Neural cell (in vitro differentiated cells): ENCODE measurements at regions not wholly inside any gene's neighbourhood (a gene's known extent, or its start where the extent isn't known, plus 50 kb on each side); places are given as distances from the start of the nearest gene placed in this dataset.

ENCODE experiments used
- H2AFZ ChIP-seq: fragments of 200-600, 300-800 bp; sonication (generic), shearing (Covaris generic); 2 replicates; pipeline ENCODE4 v1.6.0; 2014; ENCODE audit warnings: low read depth, mild to moderate bottlenecking, antibody characterized with exemption, low read length, moderate library complexity
- H3F3A ChIP-seq: fragments of 200-600 bp; shearing (Covaris generic); 2 replicates; pipeline ENCODE4 v1.6.1; 2016; ENCODE audit warnings: mild to moderate bottlenecking, moderate library complexity, mixed read lengths, antibody characterized with exemption, low read length; ENCODE audit not compliant: insufficient read depth, poor library complexity, severe bottlenecking
- H3K27ac ChIP-seq: fragments of 200-600, 300-800 bp; sonication (generic), shearing (Covaris generic); 2 replicates; pipeline ENCODE4 v1.5.1; 2014; ENCODE audit warnings: mild to moderate bottlenecking, low read length, moderate library complexity
- H3K27me3 ChIP-seq: fragments of 300-800, 200-600 bp; sonication (generic), shearing (Covaris generic); 2 replicates; pipeline ENCODE4 v1.6.0; 2014; ENCODE audit warnings: mild to moderate bottlenecking, low read depth, low read length, moderate library complexity; ENCODE audit not compliant: insufficient read depth
- H3K36me3 ChIP-seq: fragments of 300-800, 200-600 bp; sonication (generic), shearing (Covaris generic); 2 replicates; pipeline ENCODE4 v1.5.1; 2014; ENCODE audit warnings: mild to moderate bottlenecking, antibody characterized with exemption, low read length, moderate library complexity; ENCODE audit not compliant: insufficient read depth
- H3K4me2 ChIP-seq: fragments of 300-800, 200-600 bp; sonication (generic), shearing (Covaris generic); 2 replicates; pipeline ENCODE4 v1.6.0; 2014; ENCODE audit warnings: mild to moderate bottlenecking, low read length
- H3K4me3 ChIP-seq: fragments of 300-800, 200-600 bp; sonication (generic), shearing (Covaris generic); 2 replicates; pipeline ENCODE4 v1.5.1; 2014; ENCODE audit warnings: mild to moderate bottlenecking, low read length, moderate library complexity
- H3K79me2 ChIP-seq: fragments of 200-600 bp; shearing (Covaris generic); replicated peaks from 2 replicates; pipeline ENCODE4 v1.6.0; 2014; ENCODE audit warnings: mild to moderate bottlenecking, low read length, moderate library complexity; ENCODE audit not compliant: insufficient read depth
- H3K9ac ChIP-seq: fragments of 300-800, 200-600 bp; sonication (generic), shearing (Covaris generic); 2 replicates; pipeline ENCODE4 v1.6.1; 2016; ENCODE audit warnings: mild to moderate bottlenecking, low read length, mixed read lengths
- H3K9me2 ChIP-seq: fragments of 200-600 bp; shearing (Covaris generic); 2 replicates; pipeline ENCODE4 v1.6.1; 2016; ENCODE audit warnings: mild to moderate bottlenecking, low read length, mixed read lengths; ENCODE audit not compliant: insufficient read depth
- H3K9me3 ChIP-seq: fragments of 200-600, 300-800 bp; sonication (generic), shearing (Covaris generic); 2 replicates; pipeline ENCODE4 v1.6.1; 2016; ENCODE audit warnings: mild to moderate bottlenecking, mixed run types, low read length, moderate library complexity, mixed read lengths
- H4K20me1 ChIP-seq: fragments of 200-600 bp; shearing (Covaris generic); 2 replicates; pipeline ENCODE4 v1.6.1; 2016; ENCODE audit warnings: mild to moderate bottlenecking, mixed run types; ENCODE audit not compliant: insufficient read depth
- CTCF ChIP-seq: fragments of 450-650 bp; IDR thresholded peaks from 2 replicates; pipeline ENCODE4 v1.5.1; 2014; ENCODE audit warnings: antibody characterized with exemption, mild to moderate bottlenecking, moderate library complexity; ENCODE audit not compliant: poor library complexity, severe bottlenecking
- EP300 ChIP-seq: fragments of 450-650 bp; conservative IDR thresholded peaks from 2 replicates; pipeline ENCODE4 v1.6.1; 2014; ENCODE audit warnings: antibody characterized with exemption, mild to moderate bottlenecking, moderate library complexity; ENCODE audit not compliant: poor library complexity, severe bottlenecking
- EZH2 ChIP-seq: fragments of 200-600, 300-800 bp; shearing (Covaris generic), sonication (generic); IDR thresholded peaks from 2 replicates; pipeline ENCODE4 v1.6.1; 2014; ENCODE audit warnings: antibody characterized with exemption, low read length, borderline replicate concordance, mild to moderate bottlenecking; ENCODE audit not compliant: insufficient read depth, poor library complexity, severe bottlenecking
- MXI1 ChIP-seq: fragments of 450-650 bp; conservative IDR thresholded peaks from 2 replicates; pipeline ENCODE4 v1.6.1; 2014; ENCODE audit warnings: antibody characterized with exemption, mild to moderate bottlenecking; ENCODE audit not compliant: poor library complexity, severe bottlenecking
- POLR2AphosphoS5 ChIP-seq: IDR thresholded peaks from 2 replicates; pipeline ENCODE4 v1.6.1; 2012
- SMC3 ChIP-seq: fragments of 450-650 bp; conservative IDR thresholded peaks from 2 replicates; pipeline ENCODE4 v1.6.1; 2014; ENCODE audit warnings: antibody characterized with exemption, mild to moderate bottlenecking, moderate library complexity; ENCODE audit not compliant: poor library complexity
- TAF1 ChIP-seq: IDR thresholded peaks from 2 replicates; pipeline ENCODE4 v1.6.1; 2012; ENCODE audit warnings: low read depth
- TF ChIP-seq, protein P1 (sequence below): IDR thresholded peaks from 2 replicates; pipeline ENCODE4 v1.6.1; 2012; ENCODE audit warnings: borderline replicate concordance

DNA sequence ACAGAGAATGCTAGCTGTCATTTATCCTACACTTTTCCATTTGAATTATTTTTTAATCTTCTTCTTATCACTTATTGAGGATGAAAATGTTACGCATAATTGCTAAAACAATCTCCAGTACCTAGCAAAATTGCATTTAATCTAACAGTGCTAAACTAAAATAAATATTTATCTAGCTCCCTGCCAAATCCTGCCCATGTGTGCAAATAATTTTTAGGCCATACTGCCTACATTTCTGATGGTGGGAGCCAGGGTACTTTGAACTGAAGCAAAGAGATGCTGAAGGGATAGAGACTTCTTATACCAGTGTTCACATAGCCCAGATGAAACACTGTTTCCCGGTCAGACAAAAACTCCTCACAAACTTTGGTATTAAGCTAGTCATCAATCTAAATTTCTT is 1268.7 kb upstream of the PCDH20 start:
- Histone ChIP-seq H3K36me3 (no peaks in the 10 kb centered on the region), H4K20me1 (no peaks in the 10 kb centered on the region), H2AFZ (no peak overlapping the region), H3K9me2 (no peaks in the 10 kb centered on the region), H3K79me2 (no peaks in the 10 kb centered on the region), H3K27ac (no peak overlapping the region), H3K4me3 (no peak overlapping the region), H3K9ac (no peak overlapping the region), H3K9me3 (no peaks in the 10 kb centered on the region), H3F3A (no peaks in the 10 kb centered on the region), H3K27me3 (no peaks in the 10 kb centered on the region), H3K4me2 (no peak overlapping the region)
- TF ChIP-seq MXI1 (no peak), POLR2AphosphoS5 (no peak), TAF1 (no peak), SMC3 (no peak)

DNA sequence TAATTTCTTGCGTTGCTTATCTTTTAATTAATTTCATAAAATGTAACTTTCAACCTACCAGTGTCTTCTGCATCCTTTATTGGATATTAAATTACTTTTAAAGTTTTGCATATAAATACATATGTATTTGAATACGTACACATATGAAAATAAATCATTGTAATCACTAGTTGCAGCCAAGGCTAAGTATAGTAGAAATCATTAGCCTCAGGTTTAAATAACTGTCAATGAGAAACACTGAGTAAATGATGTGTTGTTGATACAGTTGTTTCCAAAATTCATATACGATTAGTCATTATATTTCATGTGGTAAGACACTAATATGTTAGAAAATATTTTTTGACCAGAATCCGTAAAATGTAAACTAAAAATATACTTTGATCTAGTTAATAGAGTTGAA is 1267.1 kb upstream of the PCDH20 start:
- no peaks in the 10 kb centered on the region for H4K20me1 ChIP-seq
- H3K9me3 ChIP-seq: no peaks in the 10 kb centered on the region
- H3K9ac ChIP-seq: no peak overlapping the region
- no peaks in the 10 kb centered on the region for H3K9me2 ChIP-seq
- no peaks in the 10 kb centered on the region for H3K36me3 ChIP-seq
- no peak overlapping the region for H3K4me3 ChIP-seq
- TF ChIP-seq MXI1: no peak
- no peak overlapping the region for H3K27ac ChIP-seq
- H3K79me2 ChIP-seq: no peaks in the 10 kb centered on the region
- no peak overlapping the region for H2AFZ ChIP-seq
- H3K27me3 ChIP-seq: no peaks in the 10 kb centered on the region
- no peak overlapping the region for H3K4me2 ChIP-seq
- no peaks in the 10 kb centered on the region for H3F3A ChIP-seq

DNA sequence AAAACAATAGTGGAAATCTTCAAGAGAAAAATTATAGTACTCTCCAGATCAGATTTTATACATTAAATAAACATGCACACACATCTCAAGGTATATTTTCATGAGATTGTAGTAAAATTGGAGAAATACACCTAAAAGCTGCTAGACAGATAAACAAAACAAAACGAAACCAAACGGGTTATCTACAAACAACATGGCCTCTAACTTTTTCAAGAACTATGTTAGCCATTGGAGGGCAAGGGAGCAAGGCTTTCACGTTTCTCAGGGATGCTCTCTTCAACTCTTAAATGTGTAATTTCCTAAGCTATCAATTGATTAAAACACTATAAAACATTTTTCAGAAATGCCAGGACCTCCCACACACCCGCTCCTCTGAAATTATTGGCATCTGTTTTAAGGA is 1262.4 kb upstream of the PCDH20 start:
- no peak overlapping the region for H2AFZ ChIP-seq
- no peaks in the 10 kb centered on the region for H4K20me1 ChIP-seq
- H3K9ac ChIP-seq: no peak overlapping the region
- H3K4me2 ChIP-seq: no peak overlapping the region
- no peaks in the 10 kb centered on the region for H3K36me3 ChIP-seq
- TF ChIP-seq, protein P1, sequence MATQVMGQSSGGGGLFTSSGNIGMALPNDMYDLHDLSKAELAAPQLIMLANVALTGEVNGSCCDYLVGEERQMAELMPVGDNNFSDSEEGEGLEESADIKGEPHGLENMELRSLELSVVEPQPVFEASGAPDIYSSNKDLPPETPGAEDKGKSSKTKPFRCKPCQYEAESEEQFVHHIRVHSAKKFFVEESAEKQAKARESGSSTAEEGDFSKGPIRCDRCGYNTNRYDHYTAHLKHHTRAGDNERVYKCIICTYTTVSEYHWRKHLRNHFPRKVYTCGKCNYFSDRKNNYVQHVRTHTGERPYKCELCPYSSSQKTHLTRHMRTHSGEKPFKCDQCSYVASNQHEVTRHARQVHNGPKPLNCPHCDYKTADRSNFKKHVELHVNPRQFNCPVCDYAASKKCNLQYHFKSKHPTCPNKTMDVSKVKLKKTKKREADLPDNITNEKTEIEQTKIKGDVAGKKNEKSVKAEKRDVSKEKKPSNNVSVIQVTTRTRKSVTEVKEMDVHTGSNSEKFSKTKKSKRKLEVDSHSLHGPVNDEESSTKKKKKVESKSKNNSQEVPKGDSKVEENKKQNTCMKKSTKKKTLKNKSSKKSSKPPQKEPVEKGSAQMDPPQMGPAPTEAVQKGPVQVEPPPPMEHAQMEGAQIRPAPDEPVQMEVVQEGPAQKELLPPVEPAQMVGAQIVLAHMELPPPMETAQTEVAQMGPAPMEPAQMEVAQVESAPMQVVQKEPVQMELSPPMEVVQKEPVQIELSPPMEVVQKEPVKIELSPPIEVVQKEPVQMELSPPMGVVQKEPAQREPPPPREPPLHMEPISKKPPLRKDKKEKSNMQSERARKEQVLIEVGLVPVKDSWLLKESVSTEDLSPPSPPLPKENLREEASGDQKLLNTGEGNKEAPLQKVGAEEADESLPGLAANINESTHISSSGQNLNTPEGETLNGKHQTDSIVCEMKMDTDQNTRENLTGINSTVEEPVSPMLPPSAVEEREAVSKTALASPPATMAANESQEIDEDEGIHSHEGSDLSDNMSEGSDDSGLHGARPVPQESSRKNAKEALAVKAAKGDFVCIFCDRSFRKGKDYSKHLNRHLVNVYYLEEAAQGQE: no peak
- TF ChIP-seq MXI1 (no peak), EZH2 (no peak), EP300 (no peak), POLR2AphosphoS5 (no peak), SMC3 (no peak), CTCF (no peak)
- no peaks in the 10 kb centered on the region for H3K27me3 ChIP-seq
- no peak overlapping the region for H3K4me3 ChIP-seq
- no peaks in the 10 kb centered on the region for H3K9me3 ChIP-seq
- no peaks in the 10 kb centered on the region for H3K79me2 ChIP-seq
- no peak overlapping the region for H3K27ac ChIP-seq
- H3F3A ChIP-seq: no peaks in the 10 kb centered on the region
- H3K9me2 ChIP-seq: no peaks in the 10 kb centered on the region
